WTC11 (cell line): ENCODE measurements at regions not wholly inside any gene's neighbourhood (a gene's known extent, or its start where the extent isn't known, plus 50 kb on each side); places are given as distances from the start of the nearest gene placed in this dataset.

ENCODE experiments used
- CTCF ChIP-seq: fragments of 200-600 bp; IDR thresholded peaks from 2 replicates; pipeline ENCODE4 v1.8.0; 2022; ENCODE audit warnings: antibody characterized with exemption
- FOXJ3 ChIP-seq: sonication (generic); formaldehyde crosslinking; IDR thresholded peaks from 2 replicates; pipeline ENCODE4 v1.9.0; 2021; ENCODE audit warnings: missing genetic modification reagents, mild to moderate bottlenecking, borderline replicate concordance
- IRF2 ChIP-seq: sonication (generic); formaldehyde crosslinking; IDR thresholded peaks from 2 replicates; pipeline ENCODE4 v1.8.0; 2022; ENCODE audit warnings: low read depth, missing genetic modification reagents, borderline replicate concordance
- NR1H2 ChIP-seq: sonication (generic); formaldehyde crosslinking; IDR thresholded peaks from 2 replicates; pipeline ENCODE4 v1.9.0; 2021; ENCODE audit warnings: mild to moderate bottlenecking, moderate library complexity, missing genetic modification reagents

- TF ChIP-seq NR1H2 (CRISPR knock-in tag): no peak
- no peak for TF ChIP-seq CTCF
- no peak for TF ChIP-seq FOXJ3 (CRISPR knock-in tag)
- no peak for TF ChIP-seq IRF2 (CRISPR knock-in tag)
Observed at GRCh38 chr14:41016213-41016612, 590.5 kb upstream of the LRFN5 start.
